Stomach (tissue), 8 donors: ENCODE measurements at regions not wholly inside any gene's neighbourhood (a gene's known extent, or its start where the extent isn't known, plus 50 kb on each side); places are given as distances from the start of the nearest gene placed in this dataset.
"Not testable (repeated sequence)": the region's sequence is repeated elsewhere in the genome, so short reads cannot be mapped to it uniquely, and the experiment has no call there.

Experiments used
- DNase-seq, 2 donors: peaks; one replicate each; pipeline versions ENCODE4 v3.0.0 to v3.0.0-alpha.2; 2013 to 2019
- H3K27ac ChIP-seq, 5 donors: fragments of 200-600 bp in 4 of 5; sonication (generic) in 4 of 5; one replicate each; pipeline ENCODE4 v1.5.1; 2013 to 2019; ENCODE audit warnings: mild to moderate bottlenecking in 1 of 5, moderate library complexity in 1 of 5
- H3K27me3 ChIP-seq, 3 donors: fragments of 200-600 bp; sonication (generic); one replicate each; pipeline ENCODE4 v1.5.1; 2017 to 2019; ENCODE audit warnings: mixed run types in 1 of 3
- H3K36me3 ChIP-seq, 4 donors: fragments of 200-600 bp; sonication (generic); 1 replicate in 3 of 4; 2 replicates in 1 of 4; pipeline ENCODE4 v1.5.1; 2016 to 2019
- H3K4me1 ChIP-seq, 4 donors: fragments of 200-600 bp; sonication (generic); one replicate each; pipeline ENCODE4 v1.5.1; 2016 to 2019
- H3K4me3 ChIP-seq, 4 donors: fragments of 200-600 bp; sonication (generic) in 3 of 4; one replicate each; pipeline ENCODE4 v1.5.1; 2016 to 2019; ENCODE audit warnings: mild to moderate bottlenecking in 1 of 4
- H3K9me3 ChIP-seq, 4 donors: fragments of 200-600 bp; sonication (generic); one replicate each; pipeline ENCODE4 v1.5.1; 2016 to 2019
- CTCF ChIP-seq, 7 experiments: fragments of 450-650 bp in 4 of 7; fragments of 200-600 bp in 3 of 7; sonication (generic) in 3 of 7; IDR thresholded peaks; one replicate each; pipeline ENCODE4 v1.5.1; 2016 to 2019; ENCODE audit warnings: antibody characterized with exemption in 7 of 7, control low read depth in 2 of 7, mild to moderate bottlenecking in 1 of 7
- EP300 ChIP-seq: sonication (generic); formaldehyde crosslinking; IDR thresholded peaks from one replicate; pipeline ENCODE4 v1.6.1; 2017; ENCODE audit warnings: antibody characterized with exemption
- POLR2A ChIP-seq, 4 donors: fragments of 450-650 bp; IDR thresholded peaks; one replicate each; pipeline ENCODE4 v1.6.1; 2016; ENCODE audit warnings: antibody characterized with exemption in 4 of 4, control low read depth in 2 of 4, mild to moderate bottlenecking in 1 of 4, moderate library complexity in 1 of 4
- POLR2AphosphoS5 ChIP-seq, 3 donors: sonication (generic); formaldehyde crosslinking; IDR thresholded peaks; one replicate each; pipeline ENCODE4 v1.6.1; 2016; ENCODE audit warnings: antibody characterized with exemption in 3 of 3
- WGBS, 5 donors: extraction: QIAGEN DNeasy Blood & Tissue Kit in 3 of 5; methylation state at CpG; one replicate each; pipeline versions ENCODE4 v1.1.5 to v1.1.7; 2013 to 2018; 5-methylcytosine and 5-hydroxymethylcytosine counted together
- intact Hi-C: fragments of 100-400 bp; cut with DNase I; formaldehyde crosslinking; loops from one replicate; pipeline ENCODE4 v1.15.1; 2023; ENCODE audit warnings: low total_unique reads
- donor health status: healthy with polysubstance abuse.
- donor health status: Bipolar disorder and iron deficiency.
- donor health status: healthy.

DNA sequence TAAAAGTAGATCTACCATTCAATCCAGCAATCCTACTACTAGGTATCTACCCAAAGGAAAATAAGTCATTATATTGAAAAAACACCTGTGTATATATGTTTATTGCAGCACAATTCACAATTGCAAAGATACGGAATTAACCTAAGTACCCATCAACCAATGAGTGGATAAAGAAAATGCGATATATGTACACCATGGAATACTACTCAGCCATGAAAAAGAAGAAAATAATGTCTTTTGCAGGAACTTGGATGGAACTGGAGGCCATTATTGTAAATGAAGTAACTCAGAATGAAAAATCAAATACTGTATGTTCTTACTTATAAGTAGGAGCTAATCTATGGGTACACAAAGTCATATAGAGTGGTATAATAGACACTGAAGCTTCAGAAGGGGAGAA, 63.4 kb upstream of the PITX1 start:
- Histone ChIP-seq H3K36me3 (no peaks in the 10 kb centered on the region), H3K4me3 (no peak overlapping the region), H3K9me3 (no peaks in the 10 kb centered on the region), H3K27ac (no peak overlapping the region), H3K4me1 (peaks cover 0 to 6% (median 0%) of the 10 kb centered on the region in 4 donors), H3K27me3 (peaks cover 0 to 9% (median 0%) of the 10 kb centered on the region in 3 donors)
- intact Hi-C loops: no loop called here
- WGBS, 5 donors: 91 to 97% (median 95%) methylated on average over 2 of the region's 2 CpGs
- TF ChIP-seq POLR2AphosphoS5 (IDR thresholded peaks at IDR 0.05): no peak
- TF ChIP-seq CTCF (IDR thresholded peaks at IDR 0.05): no peak
- no peak for TF ChIP-seq POLR2A (IDR thresholded peaks at IDR 0.05)
- no peak for TF ChIP-seq EP300
- DNase-seq: no peak

GRCh38 chr5:135095871-135096270, 61.8 kb upstream of the PITX1 start:
- peak overlapping the region in 2 of 5 donors; percentile 8 to 25 for H3K27ac ChIP-seq
- no peak for DNase-seq
- intact Hi-C loops: no loop called here
- H3K36me3 ChIP-seq: no peaks in the 10 kb centered on the region
- TF ChIP-seq EP300 (no peak), POLR2AphosphoS5 (IDR thresholded peaks at IDR 0.05) (no peak), CTCF (IDR thresholded peaks at IDR 0.05) (no peak), POLR2A (IDR thresholded peaks at IDR 0.05) (no peak)
- no peak overlapping the region for H3K4me3 ChIP-seq
- peaks cover 0 to 6% (median 0%) of the 10 kb centered on the region in 4 donors for H3K4me1 ChIP-seq
- H3K27me3 ChIP-seq: peaks cover 0 to 9% (median 0%) of the 10 kb centered on the region in 3 donors
- H3K9me3 ChIP-seq: no peaks in the 10 kb centered on the region
- 88 to 100% (median 89%) methylated on average over 2 to 3 of the region's 3 CpGs for WGBS, 5 donors

GRCh38 chr5:135095052-135095715, 61.2 kb upstream of the PITX1 start:
- Histone ChIP-seq H3K4me3 (no peak overlapping the region), H3K4me1 (peaks cover 0 to 6% (median 0%) of the 10 kb centered on the region in 4 donors), H3K9me3 (no peaks in the 10 kb centered on the region), H3K27me3 (peaks cover 0 to 9% (median 0%) of the 10 kb centered on the region in 3 donors), H3K27ac (peak overlapping the region in 2 of 5 donors; percentile 8 to 25), H3K36me3 (no peaks in the 10 kb centered on the region)
- DNase-seq: no peak
- intact Hi-C loops: no loop called here
- 69 to 85% (median 77%) methylated on average over 6 of the region's 6 CpGs for WGBS, 5 donors
- TF ChIP-seq POLR2A (IDR thresholded peaks at IDR 0.05) (no peak), CTCF (IDR thresholded peaks at IDR 0.05) (no peak), EP300 (no peak), POLR2AphosphoS5 (IDR thresholded peaks at IDR 0.05) (no peak)

DNA sequence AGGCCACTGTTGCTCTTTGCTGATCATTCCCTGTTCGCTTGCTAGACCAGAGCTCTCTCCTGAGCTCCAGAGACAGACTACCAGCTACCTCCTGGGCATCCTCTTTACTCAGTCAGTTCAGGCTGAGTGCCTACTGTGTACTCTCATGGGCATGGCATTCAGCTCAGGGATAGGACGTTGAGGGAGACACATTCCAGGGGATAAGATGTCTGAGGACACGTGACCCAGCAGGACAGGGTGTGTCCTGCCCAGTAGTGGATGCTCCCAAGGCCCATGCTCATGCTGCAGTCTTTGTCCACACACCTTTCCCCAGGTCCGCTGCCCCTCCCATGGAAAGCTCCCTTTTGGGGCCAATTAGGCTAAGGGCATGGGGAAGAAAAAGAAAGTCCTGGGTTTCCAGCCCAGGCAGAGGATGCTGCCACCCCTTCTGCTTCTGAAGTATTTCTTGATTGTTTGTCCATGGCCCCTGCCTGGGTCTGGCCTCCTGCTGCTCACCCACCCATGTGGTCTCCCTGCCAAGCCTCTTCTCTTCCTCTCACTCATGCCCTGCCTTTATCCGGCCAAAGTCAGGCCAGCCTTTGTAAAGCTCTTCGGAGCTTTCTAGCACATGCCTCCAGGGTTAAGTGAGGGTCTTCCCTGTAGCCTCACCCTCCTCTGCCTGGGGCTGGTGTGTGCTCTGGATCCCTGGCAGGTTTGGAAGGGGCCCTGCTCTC, 60.5 kb upstream of the PITX1 start:
- 70 to 87% (median 82%) methylated on average over 6 of the region's 6 CpGs for WGBS, 5 donors
- H3K4me3 ChIP-seq: no peak overlapping the region

DNA sequence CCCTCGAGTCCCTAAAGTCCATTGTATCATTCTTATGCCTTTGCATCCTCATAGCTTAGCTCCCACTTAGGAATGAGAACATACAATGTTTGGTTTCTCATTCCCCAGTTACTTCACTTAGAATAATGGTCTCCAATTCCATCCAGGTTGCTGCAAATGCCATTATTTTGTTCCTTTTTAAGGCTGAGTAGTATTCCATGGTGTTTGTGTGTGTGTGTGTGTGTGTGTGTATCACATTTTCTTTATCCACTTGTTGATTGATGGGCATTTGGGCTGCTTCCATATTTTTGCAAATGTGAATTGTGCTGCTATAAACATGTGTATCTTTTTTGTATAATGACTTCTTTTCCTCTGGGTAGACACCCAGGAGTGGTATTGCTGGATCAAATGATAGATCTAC, 59.5 kb upstream of the PITX1 start:
- DNase-seq, intact Hi-C loops, H3K4me1 ChIP-seq, H3K9me3 ChIP-seq, H3K27ac ChIP-seq, H3K27me3 ChIP-seq, H3K36me3 ChIP-seq, H3K4me3 ChIP-seq: not testable (repeated sequence)
- WGBS, 5 donors: 50 to 90% (median 80%) methylated on average over 1 of the region's 1 CpG

More for the DNA sequence above, 60.5 kb upstream of the PITX1 start:
- Histone ChIP-seq H3K36me3 (no peaks in the 10 kb centered on the region), H3K4me1 (peaks cover 0 to 6% (median 0%) of the 10 kb centered on the region in 4 donors), H3K27me3 (peaks cover 0 to 9% (median 0%) of the 10 kb centered on the region in 3 donors), H3K27ac (peak overlapping the region in 1 of 5 donors; percentile 25), H3K9me3 (no peaks in the 10 kb centered on the region)
- TF ChIP-seq CTCF (IDR thresholded peaks at IDR 0.05): no peak
- TF ChIP-seq EP300: no peak
- intact Hi-C loops: no loop called here
- no peak for DNase-seq
